GM13976 (cell line): ENCODE measurements at regions not wholly inside any gene's neighbourhood (a gene's known extent, or its start where the extent isn't known, plus 50 kb on each side); places are given as distances from the start of the nearest gene placed in this dataset.

Experiments used
- DNase-seq: peaks from one replicate; pipeline ENCODE4 v3.0.0; 2012; ENCODE audit warnings: low spot score
- in situ Hi-C: fragments of 300-500 bp; cut with MboI; formaldehyde crosslinking; loops from one replicate; pipeline ENCODE4 v1.12.0; 2022; ENCODE audit warnings: low sequenced_read_pairs, mixed read lengths, inconsistent platforms; ENCODE audit not compliant: unreplicated experiment
- TF ChIP-seq, protein P1 (sequence below): IDR thresholded peaks from 2 replicates; pipeline ENCODE4 v1.5.1; 2012; ENCODE audit warnings: borderline replicate concordance, mild to moderate bottlenecking; ENCODE audit not compliant: insufficient read depth; ENCODE audit errors: extremely low read depth, missing control alignments, control extremely low read depth

GRCh38 chr6:114712129-114712662 lies 369.4 kb upstream of the HS3ST5 start:
- TF ChIP-seq, protein P1, sequence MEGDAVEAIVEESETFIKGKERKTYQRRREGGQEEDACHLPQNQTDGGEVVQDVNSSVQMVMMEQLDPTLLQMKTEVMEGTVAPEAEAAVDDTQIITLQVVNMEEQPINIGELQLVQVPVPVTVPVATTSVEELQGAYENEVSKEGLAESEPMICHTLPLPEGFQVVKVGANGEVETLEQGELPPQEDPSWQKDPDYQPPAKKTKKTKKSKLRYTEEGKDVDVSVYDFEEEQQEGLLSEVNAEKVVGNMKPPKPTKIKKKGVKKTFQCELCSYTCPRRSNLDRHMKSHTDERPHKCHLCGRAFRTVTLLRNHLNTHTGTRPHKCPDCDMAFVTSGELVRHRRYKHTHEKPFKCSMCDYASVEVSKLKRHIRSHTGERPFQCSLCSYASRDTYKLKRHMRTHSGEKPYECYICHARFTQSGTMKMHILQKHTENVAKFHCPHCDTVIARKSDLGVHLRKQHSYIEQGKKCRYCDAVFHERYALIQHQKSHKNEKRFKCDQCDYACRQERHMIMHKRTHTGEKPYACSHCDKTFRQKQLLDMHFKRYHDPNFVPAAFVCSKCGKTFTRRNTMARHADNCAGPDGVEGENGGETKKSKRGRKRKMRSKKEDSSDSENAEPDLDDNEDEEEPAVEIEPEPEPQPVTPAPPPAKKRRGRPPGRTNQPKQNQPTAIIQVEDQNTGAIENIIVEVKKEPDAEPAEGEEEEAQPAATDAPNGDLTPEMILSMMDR, result no peak
- DNase-seq, result no peak
- in situ Hi-C loops, result no loop called here

DNA sequence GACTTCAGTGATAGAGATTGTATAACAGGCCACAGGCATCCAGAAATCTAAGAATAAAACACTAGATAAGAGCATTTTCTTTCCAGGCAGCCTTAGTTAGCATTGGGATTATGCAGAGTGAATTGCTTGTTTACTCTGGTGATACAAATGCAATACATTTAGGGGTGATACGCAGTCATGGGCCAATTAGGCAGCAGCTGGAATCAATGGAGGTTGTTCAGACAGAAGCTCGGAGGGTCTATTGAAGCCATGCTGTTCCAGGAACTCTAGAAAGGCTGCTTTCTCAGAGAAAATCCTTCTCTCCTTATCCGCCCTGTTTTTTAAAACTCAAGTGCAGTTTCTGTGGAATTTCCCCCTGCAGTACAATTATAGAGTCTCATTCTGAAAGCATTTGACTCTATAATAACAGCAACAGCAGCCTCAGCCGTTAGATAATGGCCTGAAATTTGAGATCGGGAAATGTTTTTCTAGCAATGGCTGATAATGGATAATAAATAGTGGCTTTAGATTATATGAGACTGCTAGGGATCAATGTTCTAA lies 364.3 kb upstream of the HS3ST5 start:
- no peak for DNase-seq
- in situ Hi-C loops, result no loop called here

GRCh38 chr6:114690625-114691024 lies 347.8 kb upstream of the HS3ST5 start:
- TF ChIP-seq, protein P1, result no peak
- in situ Hi-C loops, result no loop called here
- no peak for DNase-seq

More for the DNA sequence above, 364.3 kb upstream of the HS3ST5 start:
- TF ChIP-seq, protein P1, result no peak

DNA sequence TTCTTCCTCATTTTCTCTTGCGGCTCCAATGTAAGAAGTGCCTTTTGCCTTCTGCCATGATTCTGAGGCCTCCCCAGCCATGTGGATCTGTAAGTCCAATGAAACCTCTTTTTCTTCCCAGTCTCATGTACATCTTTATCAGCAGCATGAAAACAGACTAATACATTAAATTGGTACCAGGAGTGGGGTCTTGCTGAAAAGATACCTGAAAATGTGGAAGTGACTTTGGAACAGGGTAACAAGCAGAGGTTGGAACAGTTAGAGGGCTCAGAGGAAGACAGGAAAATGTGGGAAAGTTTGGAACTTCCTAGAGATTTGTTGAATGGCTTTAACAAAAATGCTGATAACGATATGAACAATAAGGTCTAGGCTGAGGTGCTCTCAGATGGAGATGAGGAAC lies 316.7 kb upstream of the HS3ST5 start:
- in situ Hi-C loops, result no loop called here
- TF ChIP-seq, protein P1, result no peak
- no peak for DNase-seq

- no peak for DNase-seq
- in situ Hi-C loops, result no loop called here
- TF ChIP-seq, protein P1, result no peak
Measured at GRCh38 chr6:114651611-114652010, 308.8 kb upstream of the HS3ST5 start.

- in situ Hi-C loops, result no loop called here
- TF ChIP-seq, protein P1, result no peak
- no peak for DNase-seq
Measured at GRCh38 chr6:114650891-114651290, 308.1 kb upstream of the HS3ST5 start.

DNA sequence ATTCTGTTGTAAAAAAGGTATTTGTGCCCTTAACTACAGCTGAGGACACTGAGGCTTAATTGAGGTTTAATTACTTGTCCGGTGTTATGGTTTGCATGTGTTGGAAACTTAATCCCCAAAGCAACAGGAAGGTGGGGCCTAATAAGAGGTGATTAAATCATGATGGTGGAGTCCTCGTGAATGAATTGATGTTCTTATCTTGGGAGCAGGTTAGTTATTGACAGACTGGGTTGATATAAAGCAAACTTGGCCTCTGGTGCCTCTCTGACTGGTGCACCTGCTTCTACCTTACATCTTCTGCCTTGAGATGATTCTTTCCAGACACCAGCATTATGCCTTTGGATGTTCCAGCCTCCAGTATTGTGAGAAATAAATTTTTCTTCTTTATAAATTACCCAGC lies 306.5 kb upstream of the HS3ST5 start:
- in situ Hi-C loops, result no loop called here
- DNase-seq, result no peak
- TF ChIP-seq, protein P1, result no peak
